GM19463 (cell line): ENCODE measurements at regions not wholly inside any gene's neighbourhood (a gene's known extent, or its start where the extent isn't known, plus 50 kb on each side); places are given as distances from the start of the nearest gene placed in this dataset.
A peak's percentile ranks its signal among the peaks of the same experiment; 100 is the strongest.

Source experiments
- ATAC-seq: cut with Tn5 transposase; IDR thresholded peaks from one replicate; pipeline ENCODE4 v1.9.1; 2021; ENCODE audit warnings: mild to moderate bottlenecking, moderate library complexity; ENCODE audit not compliant: unreplicated experiment

DNA sequence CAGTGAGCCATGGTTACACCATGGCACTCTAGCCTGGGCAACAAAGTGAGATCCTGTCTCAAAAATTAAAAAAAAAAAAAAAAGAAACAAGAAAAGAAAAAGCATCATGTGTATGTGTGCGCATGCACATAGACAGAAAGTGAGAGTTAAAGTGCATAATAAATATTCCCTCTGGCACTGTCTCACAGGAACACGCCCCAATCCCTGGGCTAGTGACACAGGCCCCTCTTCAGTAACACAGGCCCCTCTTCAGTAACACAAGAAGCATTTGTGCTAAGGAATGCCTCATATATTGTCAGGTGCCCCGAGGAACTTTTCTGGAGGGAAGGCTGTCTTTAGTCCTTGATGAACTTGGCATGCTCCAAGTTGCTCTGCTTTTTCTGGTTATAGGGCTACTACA lies 57.5 kb downstream of the RPL27A start:
- no peak for ATAC-seq

DNA sequence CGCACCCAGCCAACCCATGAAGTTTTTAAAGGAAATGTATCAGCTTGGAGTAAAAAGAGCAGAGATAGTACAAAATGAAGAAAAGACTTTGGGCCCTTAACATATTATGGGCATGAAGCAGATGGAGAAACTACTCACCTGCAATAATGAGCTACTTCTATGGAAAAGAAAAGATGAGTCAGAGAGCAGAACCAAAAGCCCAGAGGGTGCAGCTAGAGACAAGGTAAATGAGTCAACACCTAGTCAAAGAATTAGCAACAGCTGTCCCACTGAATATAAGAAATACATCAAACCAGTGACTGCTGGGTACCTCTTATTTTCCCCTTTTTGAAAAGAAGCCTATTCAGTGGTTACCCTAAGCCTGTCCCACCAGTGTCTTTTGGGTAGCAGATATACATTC lies 61.8 kb downstream of the RPL27A start:
- ATAC-seq: no peak

DNA sequence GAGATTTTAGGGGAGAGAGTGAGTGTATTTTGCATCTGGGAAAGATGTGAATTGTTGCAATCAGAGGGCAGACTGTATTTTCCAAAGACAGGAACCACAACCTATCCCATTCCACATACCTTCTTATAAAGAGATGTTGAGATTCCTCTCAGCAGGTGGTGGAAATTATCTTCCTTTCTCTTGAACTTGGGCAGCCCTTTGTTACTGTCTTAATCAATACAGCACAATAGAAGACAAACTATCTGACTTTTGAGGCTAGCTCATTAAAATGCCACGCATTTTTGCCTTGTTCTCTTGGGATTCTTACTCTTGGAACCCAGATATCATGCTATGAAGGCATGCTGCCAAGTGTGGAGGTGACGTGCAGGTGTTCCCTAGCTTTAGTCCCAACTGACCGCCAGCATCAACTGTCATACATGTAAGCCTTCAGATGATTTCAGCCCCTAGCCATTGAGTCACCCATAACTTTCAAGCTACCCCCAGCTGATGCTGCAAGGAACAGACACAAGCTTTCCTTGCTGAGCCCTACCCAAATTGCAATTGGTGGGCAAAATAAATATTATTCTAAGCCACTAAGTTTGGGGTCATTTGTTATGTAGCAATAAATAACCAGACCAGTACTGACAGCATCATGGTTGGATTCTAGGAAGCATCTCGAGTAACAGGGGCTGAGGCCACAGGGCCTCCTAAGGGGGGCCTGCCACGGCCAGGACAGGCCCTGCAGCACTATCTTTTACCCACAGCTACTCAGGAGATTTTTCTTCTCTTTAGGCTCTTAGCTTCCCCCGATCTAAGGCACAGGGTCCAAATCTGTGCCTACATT lies 63.0 kb downstream of the RPL27A start:
- no peak for ATAC-seq

DNA sequence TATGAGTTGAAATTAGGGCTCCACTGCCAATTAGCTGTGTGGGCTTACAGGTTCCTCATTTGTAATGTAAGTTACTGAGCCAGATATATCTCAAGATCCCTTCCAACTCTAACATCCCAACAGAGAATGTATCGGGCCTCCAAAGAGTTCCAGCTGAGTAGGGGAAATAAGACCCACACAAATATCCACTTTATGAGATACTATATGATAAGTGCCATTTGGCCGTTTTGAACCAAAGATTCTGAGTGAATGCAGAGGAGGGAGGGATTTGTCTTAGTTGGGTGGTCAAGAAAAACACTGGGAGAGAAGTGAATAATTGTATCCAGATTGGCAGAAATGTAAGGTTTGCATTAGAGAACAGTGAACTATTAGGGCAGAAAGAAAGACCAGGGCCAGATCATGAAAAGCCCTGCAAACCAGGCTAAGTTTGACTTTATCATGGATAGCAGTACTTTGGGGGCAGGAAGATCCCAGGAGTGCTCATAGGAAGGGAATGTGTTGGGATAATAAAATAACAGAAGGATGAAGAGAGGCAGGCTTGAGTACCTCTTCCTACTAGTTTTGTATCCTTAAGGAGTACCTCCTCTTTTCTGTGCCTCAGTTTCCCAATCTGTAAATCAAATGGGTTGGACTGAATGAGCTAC lies 63.9 kb downstream of the RPL27A start:
- no peak for ATAC-seq

DNA sequence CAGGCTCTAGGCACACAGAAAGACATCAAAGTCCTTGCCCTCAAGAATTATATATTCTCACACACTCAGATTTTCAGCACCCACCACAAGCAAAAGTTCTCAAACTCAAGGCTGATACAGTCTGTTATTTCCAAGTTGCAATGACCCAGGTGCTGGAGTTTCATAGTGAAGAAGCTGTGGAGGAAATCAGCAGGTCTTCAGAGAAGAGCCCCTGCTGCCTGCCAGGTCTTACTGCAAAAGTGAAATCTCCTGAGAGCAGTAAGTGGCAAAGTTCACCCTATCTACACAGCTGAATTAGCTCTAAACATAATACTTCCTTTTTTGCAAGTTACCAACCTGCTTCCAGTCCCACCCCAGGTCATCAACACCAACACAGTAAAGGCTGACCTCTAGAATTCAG lies 64.6 kb downstream of the RPL27A start:
- peak; percentile 47 for ATAC-seq

DNA sequence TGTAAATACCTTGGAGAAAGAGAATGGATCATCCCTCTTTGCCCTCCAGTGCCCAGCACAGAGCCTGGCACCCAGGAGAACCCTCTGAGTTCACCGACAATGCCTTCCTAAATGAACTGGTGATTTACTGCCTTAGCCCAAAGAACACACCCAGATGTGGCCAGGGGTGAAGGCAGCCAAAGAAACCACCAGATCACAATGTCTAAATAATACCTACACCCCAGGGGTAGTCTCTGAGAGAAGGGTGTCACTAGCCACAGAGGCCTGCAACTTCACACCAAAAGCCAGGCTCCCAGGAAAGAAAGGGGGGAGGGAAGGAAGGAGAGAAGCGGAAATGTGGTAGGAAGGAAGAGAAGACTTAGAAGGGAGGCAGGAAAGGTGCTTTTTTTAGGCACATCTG lies 65.7 kb downstream of the RPL27A start:
- no peak for ATAC-seq

DNA sequence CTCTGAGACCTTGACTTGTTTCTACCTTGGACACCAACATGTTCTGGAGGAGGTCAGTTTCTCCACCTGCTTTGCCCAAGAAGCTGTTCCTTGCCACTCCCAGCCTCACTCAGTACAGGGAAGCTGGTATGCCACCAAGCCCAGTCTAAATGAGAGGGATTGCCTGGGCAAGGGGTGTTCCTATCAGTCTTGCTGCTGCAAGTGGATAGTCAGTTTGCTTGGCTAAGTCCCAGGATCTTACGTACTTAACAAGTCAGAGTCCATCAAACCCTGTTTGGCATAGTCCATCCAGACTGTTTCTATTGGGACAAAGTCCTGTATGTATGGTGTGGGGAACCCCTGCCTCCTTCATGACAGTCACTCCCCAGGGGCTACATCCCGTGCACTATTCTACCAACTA lies 66.6 kb downstream of the RPL27A start:
- no peak for ATAC-seq

DNA sequence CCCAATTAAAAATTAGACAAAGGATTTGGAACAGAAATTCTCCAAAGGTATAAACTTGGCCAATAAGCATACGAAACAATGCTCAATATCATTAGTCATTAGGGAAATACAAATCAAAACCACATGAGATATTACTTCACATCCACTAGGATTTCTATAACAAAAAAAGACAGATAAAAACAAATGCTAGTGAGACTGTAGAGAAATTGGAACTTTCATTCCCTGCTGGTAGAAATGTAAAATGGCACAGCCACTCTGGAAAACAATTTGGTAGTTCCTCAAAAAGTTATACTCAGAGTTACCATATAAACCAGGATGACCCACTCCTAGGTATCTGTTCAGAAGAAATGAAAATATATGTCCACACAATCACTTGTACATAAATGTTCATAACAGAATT lies 71.6 kb downstream of the RPL27A start:
- ATAC-seq: no peak

DNA sequence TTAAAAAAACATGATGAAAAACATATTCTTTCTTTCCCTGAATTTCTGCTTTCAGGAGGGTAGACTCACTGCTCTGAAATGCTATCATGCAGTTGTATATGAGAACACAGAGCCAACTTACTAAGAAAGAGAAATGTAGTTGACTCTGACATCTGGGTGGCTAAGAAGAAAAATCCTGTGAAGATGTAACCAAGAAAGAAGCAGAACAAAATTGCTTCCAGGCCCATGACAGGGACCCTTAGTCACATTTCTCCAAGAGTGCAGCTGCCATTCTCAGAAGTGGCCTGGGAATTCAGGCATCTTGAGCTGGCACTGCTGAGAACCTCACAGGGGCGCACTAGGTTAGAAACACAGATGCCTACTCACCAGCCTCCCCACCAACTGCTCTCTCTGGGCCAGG lies 73.6 kb downstream of the RPL27A start:
- ATAC-seq: no peak

DNA sequence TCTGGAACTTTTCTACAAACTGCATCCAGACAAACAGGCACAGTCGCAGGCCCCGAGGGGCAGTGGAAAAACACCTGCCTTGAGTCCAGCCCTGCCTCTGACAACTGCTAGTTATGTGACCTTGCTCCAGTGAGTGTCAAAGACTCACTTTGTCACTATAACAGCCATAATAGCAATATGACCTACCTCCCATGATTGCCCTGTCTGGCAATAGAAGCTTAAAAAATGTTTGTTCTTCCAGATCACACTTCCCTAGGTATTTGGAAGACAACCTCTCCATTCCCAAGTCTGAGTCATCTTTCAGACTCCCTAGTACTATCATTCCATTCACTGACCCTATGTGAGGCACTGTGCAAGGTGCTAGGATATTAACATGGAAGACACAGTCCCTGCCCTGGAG lies 74.5 kb downstream of the RPL27A start:
- ATAC-seq: no peak

DNA sequence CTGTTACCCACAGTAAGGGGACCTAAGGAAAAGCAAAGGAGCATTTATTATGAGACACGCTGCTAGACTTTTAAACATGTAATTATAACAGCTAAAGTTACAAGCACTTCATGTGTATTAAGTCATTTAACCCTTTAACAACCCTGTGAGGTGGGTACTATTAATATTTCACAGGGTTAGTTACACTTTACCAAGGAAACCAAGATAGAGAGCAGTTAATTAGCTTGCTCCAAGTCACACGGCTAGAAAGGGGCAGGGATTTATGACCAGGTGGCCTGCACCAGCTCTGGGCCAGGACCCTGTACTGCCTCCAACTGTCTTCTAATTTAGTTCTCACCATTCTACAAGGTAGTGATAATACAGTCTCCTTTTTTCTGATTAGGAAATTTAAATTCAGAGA lies 74.9 kb downstream of the RPL27A start:
- ATAC-seq: no peak

DNA sequence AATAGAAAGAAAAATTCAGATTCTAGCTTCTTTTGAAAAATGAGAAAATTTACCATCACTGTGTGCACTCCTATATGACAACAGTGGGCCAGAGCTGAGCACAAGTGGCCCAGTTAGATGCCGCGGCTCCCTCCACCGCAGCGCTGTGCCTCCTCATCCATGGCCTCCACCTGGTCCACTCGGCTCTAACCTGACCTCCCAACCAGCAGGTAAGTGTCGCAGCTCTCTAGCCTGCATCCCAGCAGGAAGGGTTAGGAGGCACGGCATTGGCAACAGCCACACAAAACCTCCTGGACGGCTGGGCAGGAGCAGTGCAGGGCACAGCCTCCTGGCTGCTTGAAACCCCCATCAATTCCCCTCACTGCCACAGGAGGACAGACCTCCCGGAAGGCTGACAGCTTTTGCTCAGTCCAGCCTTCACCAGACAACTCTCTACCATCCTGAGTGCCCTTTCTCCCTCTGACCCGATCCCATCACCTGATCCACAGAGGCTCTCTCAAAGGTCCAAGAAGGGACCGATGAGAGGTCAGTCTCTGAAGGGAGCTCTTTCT lies 76.1 kb downstream of the RPL27A start:
- no peak for ATAC-seq

DNA sequence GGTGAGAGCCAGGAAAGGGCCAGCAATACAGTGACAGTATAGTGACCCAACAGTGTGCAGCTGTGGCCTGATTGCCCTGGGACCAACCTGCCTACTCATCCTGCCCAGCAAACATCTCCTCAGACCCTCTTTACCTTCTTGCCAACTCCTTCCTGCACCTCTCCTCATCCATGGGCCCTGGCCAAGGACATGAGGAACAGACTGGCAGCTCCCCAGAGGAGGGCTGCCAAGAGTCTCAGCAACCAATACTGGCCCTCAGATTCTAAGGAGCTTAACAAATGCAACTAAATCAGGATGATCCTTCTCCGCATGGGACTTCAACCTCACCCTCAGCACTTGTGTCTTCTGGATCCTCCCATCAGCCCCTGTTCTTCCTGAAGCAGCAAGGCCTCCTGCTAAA lies 77.0 kb downstream of the RPL27A start:
- no peak for ATAC-seq

DNA sequence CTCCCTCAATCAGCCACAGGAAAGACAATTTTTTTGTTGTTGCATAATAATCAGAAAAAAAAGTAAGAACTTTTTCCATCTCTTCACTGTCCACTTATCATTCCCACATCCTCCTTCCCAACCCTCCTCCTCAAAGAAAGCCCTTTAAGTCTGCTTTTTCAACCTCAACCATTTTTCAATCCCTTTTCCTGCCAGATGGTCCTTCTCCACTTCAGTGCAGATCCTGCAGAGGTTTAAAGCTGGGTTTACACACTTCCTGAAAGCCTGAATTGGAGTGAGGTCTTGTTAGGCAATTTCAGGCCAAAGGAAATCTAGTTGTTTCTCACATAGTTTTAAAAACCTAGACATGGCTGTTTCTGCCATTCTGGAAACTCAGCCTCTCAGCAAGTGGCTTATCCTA lies 78.3 kb downstream of the RPL27A start:
- no peak for ATAC-seq

DNA sequence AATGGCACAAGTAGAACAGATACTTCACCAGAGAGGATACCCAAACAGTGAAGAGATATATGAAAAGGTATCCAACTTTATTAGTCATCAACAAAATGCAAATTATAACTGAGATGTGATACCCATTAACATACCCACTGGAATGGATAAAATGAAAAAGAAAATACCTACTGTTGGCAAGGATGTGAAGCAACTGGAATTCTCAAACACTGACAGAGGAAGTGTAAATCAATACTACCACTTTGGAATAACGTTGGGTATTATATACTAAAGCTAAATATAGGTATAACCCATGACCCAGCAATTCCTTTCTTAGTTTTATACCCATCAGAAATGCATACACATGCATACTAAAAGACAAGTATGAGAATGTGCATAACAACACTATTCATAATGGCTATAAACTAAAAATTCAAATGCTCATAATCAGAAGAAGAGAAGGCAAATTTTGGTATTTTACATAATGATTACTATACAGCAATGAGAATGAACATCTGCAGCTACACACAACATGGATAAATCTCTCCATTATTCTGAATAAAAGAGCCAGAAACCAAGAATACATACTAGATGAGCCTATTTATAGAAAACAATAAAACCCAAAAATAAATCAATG lies 80.6 kb downstream of the RPL27A start:
- ATAC-seq: no peak

DNA sequence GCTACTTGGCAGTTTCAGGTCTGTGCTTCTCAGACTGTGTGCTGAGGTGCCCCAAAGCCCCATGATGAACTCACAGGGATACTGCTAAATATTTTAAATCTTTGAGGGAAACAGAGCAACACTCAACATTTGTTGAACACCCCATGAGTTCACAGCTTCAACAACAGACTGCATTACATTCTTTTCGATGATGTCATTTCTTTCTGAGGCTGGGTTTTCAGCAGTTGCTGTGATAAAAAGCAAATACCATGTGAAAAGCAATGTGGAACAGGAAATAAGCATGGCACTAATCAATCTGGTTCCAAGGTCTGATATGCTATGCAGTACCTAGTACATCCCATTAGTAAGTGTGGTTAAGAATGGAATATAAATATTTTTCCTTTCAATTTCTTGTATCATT lies 82.7 kb downstream of the RPL27A start:
- ATAC-seq: no peak

DNA sequence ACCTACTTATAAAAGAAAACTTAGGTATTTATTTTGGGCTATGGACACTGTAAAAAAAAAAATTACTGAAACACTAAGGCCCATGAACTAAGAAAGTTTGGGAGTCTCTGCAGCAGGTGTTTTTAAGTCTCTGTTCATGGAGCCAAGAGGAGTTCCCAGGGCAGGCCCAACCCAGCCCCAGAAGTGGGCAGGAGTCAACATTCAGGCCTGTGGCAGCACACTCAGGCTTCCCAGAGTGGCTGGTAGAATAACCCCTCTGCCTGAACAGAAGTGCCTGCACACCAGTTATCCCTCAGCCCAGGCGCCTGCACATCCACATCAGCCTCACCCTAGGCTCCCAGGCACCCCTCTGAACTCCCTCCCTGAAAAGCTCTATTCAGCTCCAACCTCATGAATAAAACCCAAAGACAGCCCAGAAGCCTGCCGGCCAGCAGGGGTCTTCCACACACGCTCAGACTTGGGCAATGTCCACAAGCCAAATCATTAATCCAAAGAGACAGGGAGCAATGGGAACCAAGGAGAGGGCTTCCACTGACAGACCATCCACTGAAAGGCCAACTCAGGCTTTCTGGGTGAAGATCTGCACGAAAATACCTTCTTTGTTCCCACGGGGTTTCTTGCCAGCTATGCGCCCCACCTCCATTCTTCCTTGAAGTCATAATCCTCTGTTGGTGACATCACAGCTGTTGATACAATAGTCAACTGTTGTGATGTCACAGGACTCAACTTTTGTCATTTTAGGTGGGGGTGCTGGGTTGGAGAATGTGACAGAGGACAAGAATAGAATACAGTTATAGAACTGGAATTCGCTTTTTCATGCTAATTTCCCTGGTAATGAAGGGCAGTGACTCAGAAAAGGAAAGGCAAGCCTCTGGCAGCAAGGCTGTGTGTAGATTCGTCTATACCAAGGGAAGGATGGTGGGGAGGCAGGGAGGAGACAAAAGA lies 83.7 kb downstream of the RPL27A start:
- no peak for ATAC-seq

DNA sequence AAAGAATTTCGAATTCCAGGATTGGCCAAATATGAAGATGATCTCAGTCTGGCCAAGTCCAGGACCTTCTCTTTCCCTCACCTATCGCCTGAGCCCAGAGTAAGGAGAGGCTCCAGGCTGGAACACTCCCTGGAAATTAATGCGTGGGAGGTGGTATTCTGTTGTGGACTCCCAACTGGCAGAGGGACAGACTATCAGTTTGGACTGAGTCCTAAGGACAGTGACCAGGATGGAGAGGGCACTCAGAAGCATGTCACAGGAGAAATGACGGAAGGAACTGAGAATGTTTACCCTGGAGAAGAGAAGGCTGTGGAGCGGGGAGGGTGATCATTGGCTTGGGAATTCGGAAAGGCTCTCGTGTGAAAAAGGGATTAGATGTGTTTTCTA lies 84.4 kb downstream of the RPL27A start:
- ATAC-seq: no peak

DNA sequence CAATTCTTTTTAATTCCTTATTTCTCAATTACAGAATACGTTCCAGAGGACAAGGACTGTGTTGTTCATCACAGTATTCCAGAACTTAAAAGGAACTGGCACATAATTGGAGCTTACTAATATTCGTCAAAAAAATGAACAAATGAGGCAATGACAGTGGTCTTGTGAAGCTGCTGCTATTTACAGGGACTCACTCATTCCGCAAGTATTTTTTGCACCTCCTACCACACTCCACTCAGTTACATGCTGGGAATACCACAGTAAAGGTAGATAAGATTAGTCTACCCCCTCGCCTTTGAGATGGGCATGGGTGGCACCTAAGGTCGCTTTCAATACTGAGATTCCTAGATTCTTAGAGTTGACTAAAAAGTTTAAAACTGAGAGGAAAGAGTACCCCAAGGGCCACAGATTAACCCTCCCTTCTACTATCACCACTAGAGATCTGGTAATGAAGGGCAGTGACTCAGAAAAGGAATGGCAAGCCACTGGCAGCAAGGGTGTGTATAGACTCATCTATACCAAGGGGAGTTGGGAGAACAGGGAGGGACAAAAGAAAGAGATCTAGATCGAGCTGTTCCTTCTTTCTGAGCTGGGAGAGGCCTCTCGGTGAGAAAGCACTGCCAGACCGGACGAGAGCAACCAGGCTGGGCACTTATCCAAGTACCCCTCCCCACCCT lies 85.0 kb downstream of the RPL27A start:
- no peak for ATAC-seq

DNA sequence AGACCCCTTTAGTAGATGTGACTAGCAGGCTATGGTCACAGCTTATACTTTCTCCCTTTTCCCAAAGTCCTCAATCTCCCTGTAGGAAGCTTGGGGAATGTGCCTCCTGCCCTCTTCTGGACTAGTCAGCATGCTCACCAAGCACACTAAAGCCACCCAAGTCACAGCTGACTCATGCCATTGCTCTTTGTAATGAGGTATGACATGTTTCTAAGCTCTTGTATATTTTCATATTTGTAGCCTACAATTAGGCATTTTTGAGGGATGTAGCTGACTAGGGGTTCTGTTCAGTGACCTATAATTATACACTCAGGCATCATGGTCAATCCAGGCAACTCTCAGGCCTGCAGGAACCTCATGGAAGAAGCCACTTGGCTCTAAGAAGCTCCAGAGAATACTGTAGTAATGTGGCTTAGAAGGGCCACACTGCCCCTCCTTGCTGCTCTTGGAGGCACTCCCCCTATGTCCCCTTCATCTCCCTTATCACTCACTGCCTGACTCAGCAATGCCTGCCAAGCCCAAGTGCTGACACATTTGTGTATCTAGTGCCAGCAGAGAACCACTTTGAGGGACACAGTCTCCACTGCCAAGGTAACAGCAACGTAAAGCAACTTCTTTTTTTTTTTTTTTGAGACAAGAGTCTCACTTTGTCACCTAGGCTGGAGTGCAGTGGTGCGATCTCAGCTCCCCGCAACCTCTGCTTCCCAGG lies 86.2 kb downstream of the RPL27A start:
- ATAC-seq: no peak
